ENCODE measurements at regions not wholly inside any gene's neighbourhood (a gene's known extent, or its start where the extent isn't known, plus 50 kb on each side); places are given as distances from the start of the nearest gene placed in this dataset.

GRCh38 chr11:103773059-103773458 is 263.4 kb upstream of the DDI1 start:
- TF ChIP-seq POLR2A (IDR thresholded peaks at IDR 0.05; ENCODE audit: low read depth, low read length) (no peak), POLR2AphosphoS5 (IDR thresholded peaks at IDR 0.05; ENCODE audit: low read depth, low read length) (no peak)

All from GM12892 (cell line).